Natural killer cell (primary cell): ENCODE measurements at regions not wholly inside any gene's neighbourhood (a gene's known extent, or its start where the extent isn't known, plus 50 kb on each side); places are given as distances from the start of the nearest gene placed in this dataset.

Experiments
- ATAC-seq, 3 donors: fragments of 150-1000 bp in 2 of 3; fragments of 200-7000 bp in 1 of 3; cut with Tn5 transposase; 1 replicate in 1 of 3; 2 replicates in 2 of 3; pipeline ENCODE4 v1.10.0; 2021; ENCODE audit warnings: mild to moderate bottlenecking in 2 of 3, moderate library complexity in 2 of 3
- DNase-seq, 2 donors: peaks; one replicate each; pipeline versions ENCODE4 v3.0.0 to v3.0.0-alpha.2; 2013 to 2021; ENCODE audit warnings: mixed read lengths in 1 of 2
- H3K27ac ChIP-seq: one replicate; pipeline ENCODE4 v1.5.1; 2013; ENCODE audit warnings: mild to moderate bottlenecking, low read length
- H3K27me3 ChIP-seq: one replicate; pipeline ENCODE4 v1.6.1; 2013; ENCODE audit warnings: low read length; ENCODE audit not compliant: control insufficient read depth, insufficient read depth
- H3K36me3 ChIP-seq: one replicate; pipeline ENCODE4 v1.6.1; 2013; ENCODE audit warnings: low read length; ENCODE audit not compliant: control insufficient read depth, insufficient read depth
- H3K4me1 ChIP-seq: one replicate; pipeline ENCODE4 v1.6.1; 2013; ENCODE audit warnings: low read length; ENCODE audit not compliant: control insufficient read depth, insufficient read depth
- H3K4me3 ChIP-seq: one replicate; pipeline ENCODE4 v1.5.1; 2013; ENCODE audit warnings: low read length
- H3K9me3 ChIP-seq: one replicate; pipeline ENCODE4 v1.6.1; 2013; ENCODE audit warnings: low read length; ENCODE audit not compliant: control insufficient read depth, insufficient read depth
- H3K27ac Mint-ChIP-seq, 2 donors: one replicate each; pipeline ENCODE4 v1.8.0; 2022; ENCODE audit warnings: mild to moderate bottlenecking in 2 of 2, mixed read lengths in 2 of 2, moderate library complexity in 1 of 2
- H3K27me3 Mint-ChIP-seq, 2 donors: one replicate each; pipeline ENCODE4 v1.8.0; 2022; ENCODE audit warnings: low read depth in 2 of 2, mixed read lengths in 2 of 2
- H3K36me3 Mint-ChIP-seq: one replicate; pipeline ENCODE4 v1.8.0; 2022; ENCODE audit warnings: mixed read lengths
- H3K4me1 Mint-ChIP-seq, 2 donors: one replicate each; pipeline ENCODE4 v1.8.0; 2022; ENCODE audit warnings: mixed read lengths in 2 of 2
- H3K4me3 Mint-ChIP-seq: one replicate; pipeline ENCODE4 v1.8.0; 2022; ENCODE audit warnings: mild to moderate bottlenecking, moderate library complexity, mixed read lengths
- H3K9me3 Mint-ChIP-seq, 2 donors: one replicate each; pipeline ENCODE4 v1.8.0; 2022; ENCODE audit warnings: mixed read lengths in 2 of 2
- WGBS: methylation state at CpG from one replicate; pipeline ENCODE4 v1.1.7; 2013; ENCODE audit warnings: missing lambda C conversion rate; ENCODE audit not compliant: insufficient coverage; 5-methylcytosine and 5-hydroxymethylcytosine counted together
- intact Hi-C: fragments of 100-400 bp; cut with micrococcal nuclease; formaldehyde crosslinking; loops from one replicate; pipeline ENCODE4 v1.14.2; 2022
- TF ChIP-seq, protein P1 (sequence below): fragments of 200-600 bp; IDR thresholded peaks from one replicate; pipeline ENCODE4 v1.8.0; 2022; ENCODE audit warnings: antibody characterized with exemption

DNA sequence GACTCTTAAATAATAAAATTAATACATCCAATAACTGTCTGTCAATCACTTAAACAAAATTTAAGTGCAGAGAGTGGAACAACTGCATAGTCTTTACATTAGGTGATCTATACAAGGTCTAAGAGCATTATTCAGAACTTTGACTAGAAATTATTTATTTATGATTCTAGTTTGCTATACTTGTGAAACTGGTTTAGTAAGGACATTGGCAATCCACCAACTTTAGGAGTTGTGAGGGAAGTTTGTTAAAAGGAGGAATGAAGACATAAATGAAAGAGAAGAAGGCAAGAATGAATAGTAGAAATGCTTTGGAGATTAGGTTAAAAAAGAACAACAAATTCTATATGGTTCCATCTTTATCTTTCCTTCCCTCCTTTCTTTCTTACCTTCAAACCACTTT lies 217.5 kb downstream of the GPD2 start:
- ATAC-seq (no peak), DNase-seq (no peak)
- H3K27ac Mint-ChIP-seq: no peak overlapping the region
- H3K27me3 Mint-ChIP-seq: no peaks in the 10 kb centered on the region
- TF ChIP-seq, protein P1, sequence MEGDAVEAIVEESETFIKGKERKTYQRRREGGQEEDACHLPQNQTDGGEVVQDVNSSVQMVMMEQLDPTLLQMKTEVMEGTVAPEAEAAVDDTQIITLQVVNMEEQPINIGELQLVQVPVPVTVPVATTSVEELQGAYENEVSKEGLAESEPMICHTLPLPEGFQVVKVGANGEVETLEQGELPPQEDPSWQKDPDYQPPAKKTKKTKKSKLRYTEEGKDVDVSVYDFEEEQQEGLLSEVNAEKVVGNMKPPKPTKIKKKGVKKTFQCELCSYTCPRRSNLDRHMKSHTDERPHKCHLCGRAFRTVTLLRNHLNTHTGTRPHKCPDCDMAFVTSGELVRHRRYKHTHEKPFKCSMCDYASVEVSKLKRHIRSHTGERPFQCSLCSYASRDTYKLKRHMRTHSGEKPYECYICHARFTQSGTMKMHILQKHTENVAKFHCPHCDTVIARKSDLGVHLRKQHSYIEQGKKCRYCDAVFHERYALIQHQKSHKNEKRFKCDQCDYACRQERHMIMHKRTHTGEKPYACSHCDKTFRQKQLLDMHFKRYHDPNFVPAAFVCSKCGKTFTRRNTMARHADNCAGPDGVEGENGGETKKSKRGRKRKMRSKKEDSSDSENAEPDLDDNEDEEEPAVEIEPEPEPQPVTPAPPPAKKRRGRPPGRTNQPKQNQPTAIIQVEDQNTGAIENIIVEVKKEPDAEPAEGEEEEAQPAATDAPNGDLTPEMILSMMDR: no peak
- no peaks in the 10 kb centered on the region for H3K9me3 Mint-ChIP-seq
- H3K4me1 Mint-ChIP-seq: no peaks in the 10 kb centered on the region
- no peaks in the 10 kb centered on the region for H3K36me3 Mint-ChIP-seq
- Histone ChIP-seq H3K36me3 (no peaks in the 10 kb centered on the region), H3K4me3 (no peak overlapping the region), H3K27ac (no peak overlapping the region), H3K9me3 (no peaks in the 10 kb centered on the region), H3K27me3 (no peaks in the 10 kb centered on the region), H3K4me1 (no peaks in the 10 kb centered on the region)
- intact Hi-C loops: no loop called here
- H3K4me3 Mint-ChIP-seq: no peak overlapping the region

DNA sequence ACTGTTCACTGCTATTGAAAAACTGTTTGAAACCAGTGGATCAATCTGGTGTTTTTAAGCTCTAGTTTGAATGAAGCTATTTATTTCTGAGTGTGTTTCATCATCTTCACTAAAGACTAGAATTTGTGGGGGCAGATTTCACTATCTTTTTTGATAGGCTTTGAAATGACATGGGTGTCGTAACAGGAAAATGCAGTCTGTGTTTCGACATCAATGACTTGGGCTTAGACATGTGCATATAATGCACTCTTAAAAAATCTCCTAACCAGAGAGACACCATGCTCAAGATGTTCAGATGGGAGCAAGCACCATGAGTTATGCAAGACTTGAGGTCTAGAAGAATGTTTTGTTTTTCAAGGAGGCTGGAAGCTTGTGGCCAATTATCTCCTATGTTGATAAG lies 221.6 kb downstream of the GPD2 start:
- TF ChIP-seq, protein P1: no peak
- H3K27ac ChIP-seq: no peak overlapping the region
- Mint-ChIP-seq H3K9me3 (peaks cover 0 to 3% of the 10 kb centered on the region in 2 donors), H3K4me1 (no peaks in the 10 kb centered on the region), H3K27me3 (no peaks in the 10 kb centered on the region), H3K4me3 (no peak overlapping the region), H3K36me3 (no peaks in the 10 kb centered on the region), H3K27ac (no peak overlapping the region)
- intact Hi-C loops: no loop called here
- H3K27me3 ChIP-seq: no peaks in the 10 kb centered on the region
- H3K36me3 ChIP-seq: no peaks in the 10 kb centered on the region
- H3K9me3 ChIP-seq: no peaks in the 10 kb centered on the region
- no peaks in the 10 kb centered on the region for H3K4me1 ChIP-seq
- no peak overlapping the region for H3K4me3 ChIP-seq
- no peak for DNase-seq
- WGBS: 100% methylated on average over 2 of the region's 2 CpGs
- no peak for ATAC-seq

DNA sequence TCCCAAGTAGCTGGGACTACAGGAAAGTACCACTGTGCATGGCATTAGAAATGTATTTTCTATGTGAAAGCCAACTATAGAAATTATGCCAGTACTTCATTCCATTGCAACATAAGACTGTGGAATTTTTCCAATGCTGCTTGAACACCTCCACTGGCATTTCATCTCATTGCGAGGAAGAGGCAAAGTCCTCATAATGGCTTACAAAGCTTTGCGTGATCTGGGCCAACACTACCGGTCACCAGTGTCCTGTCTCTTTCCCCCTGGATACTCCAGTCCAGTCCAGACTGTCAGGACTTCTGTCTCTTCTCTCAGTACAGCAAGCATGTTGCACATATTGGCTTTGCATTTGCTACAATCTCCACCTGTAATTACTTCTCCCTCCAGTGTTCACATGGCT lies 223.5 kb downstream of the GPD2 start:
- H3K4me3 Mint-ChIP-seq: no peak overlapping the region
- WGBS: 97% methylated on average over 3 of the region's 3 CpGs

More for the DNA sequence above, 223.5 kb downstream of the GPD2 start:
- H3K27ac ChIP-seq: no peak overlapping the region
- ATAC-seq: no peak
- Mint-ChIP-seq H3K9me3 (peaks cover 0 to 3% of the 10 kb centered on the region in 2 donors), H3K27ac (no peak overlapping the region), H3K36me3 (no peaks in the 10 kb centered on the region), H3K27me3 (no peaks in the 10 kb centered on the region), H3K4me1 (no peaks in the 10 kb centered on the region)
- no peaks in the 10 kb centered on the region for H3K27me3 ChIP-seq
- H3K4me1 ChIP-seq: no peaks in the 10 kb centered on the region
- intact Hi-C loops: no loop called here
- H3K9me3 ChIP-seq: no peaks in the 10 kb centered on the region
- DNase-seq: no peak
- no peaks in the 10 kb centered on the region for H3K36me3 ChIP-seq
- TF ChIP-seq, protein P1: no peak
- H3K4me3 ChIP-seq: no peak overlapping the region
